ENCODE measurements at regions not wholly inside any gene's neighbourhood (a gene's known extent, or its start where the extent isn't known, plus 50 kb on each side); places are given as distances from the start of the nearest gene placed in this dataset.
A peak's percentile ranks its signal among the peaks of the same experiment; 100 is the strongest.

GRCh38 chr10:78328592-78329404 lies 295.1 kb downstream of the RPS24 start:
- H3K27ac ChIP-seq: no peak overlapping the region
- no peak for TF ChIP-seq Cebpa-rat (IDR thresholded peaks at IDR 0.05)
- H3K4me3 ChIP-seq: no peak overlapping the region
- no peaks in the 10 kb centered on the region for H3K4me1 ChIP-seq
- no peak overlapping the region for H3K9ac ChIP-seq
- H3K9me3 ChIP-seq (replicated peaks in 1 of 11): peaks cover 29 to 39% (median 33%) of the 10 kb centered on the region in 11 experiments
- no peaks in the 10 kb centered on the region for H4K20me1 ChIP-seq
- no peaks in the 10 kb centered on the region; a peak in 1 of 22 replicates for H3K36me3 ChIP-seq
- no peaks in the 10 kb centered on the region for H3K27me3 ChIP-seq
- H3K4me2 ChIP-seq: no peak overlapping the region

- Histone ChIP-seq H3K9me3 (replicated peaks in 1 of 11) (peaks cover 24 to 32% (median 27%) of the 10 kb centered on the region in 11 experiments), H3K4me1 (peaks cover 0 to under 1% (median 0%) of the 10 kb centered on the region in 10 experiments; a peak in 1 of 20 replicates)
These were observed 297.2 kb downstream of the RPS24 start for GRCh38 chr10:78330884-78331283.

GRCh38 chr10:78331391-78331922 lies 297.8 kb downstream of the RPS24 start:
- TF ChIP-seq Cebpa-rat (IDR thresholded peaks at IDR 0.05): no peak
- H3K9me3 ChIP-seq (replicated peaks in 1 of 11): peaks cover 18 to 26% (median 21%) of the 10 kb centered on the region in 11 experiments
- no peak overlapping the region for H3K9ac ChIP-seq
- no peaks in the 10 kb centered on the region; a peak in 1 of 22 replicates for H3K36me3 ChIP-seq
- peaks cover 0 to 6% (median 3%) of the 10 kb centered on the region in 10 experiments; a peak in 8 of 20 replicates for H3K4me1 ChIP-seq
- H3K27ac ChIP-seq: no peak overlapping the region
- no peaks in the 10 kb centered on the region for H4K20me1 ChIP-seq
- H3K4me3 ChIP-seq: no peak overlapping the region
- no peak overlapping the region for H3K4me2 ChIP-seq
- H3K27me3 ChIP-seq: no peaks in the 10 kb centered on the region

More at GRCh38 chr10:78330884-78331283, 297.2 kb downstream of the RPS24 start:
- Histone ChIP-seq H3K4me3 (no peak overlapping the region), H3K36me3 (no peaks in the 10 kb centered on the region; a peak in 1 of 22 replicates), H3K9ac (no peak overlapping the region), H3K27ac (no peak overlapping the region), H3K4me2 (no peak overlapping the region), H3K27me3 (no peaks in the 10 kb centered on the region), H4K20me1 (no peaks in the 10 kb centered on the region)
- no peak for TF ChIP-seq Cebpa-rat (IDR thresholded peaks at IDR 0.05)

- Histone ChIP-seq H3K4me2 (no peak overlapping the region), H3K36me3 (no peaks in the 10 kb centered on the region; a peak in 1 of 22 replicates), H3K4me1 (peaks cover 0 to 10% (median 5%) of the 10 kb centered on the region in 10 experiments; a peak in 8 of 20 replicates), H3K27ac (no peak overlapping the region), H3K27me3 (no peaks in the 10 kb centered on the region), H3K4me3 (no peak overlapping the region), H3K9me3 (replicated peaks in 1 of 11) (peaks cover 13 to 20% (median 16%) of the 10 kb centered on the region in 11 experiments), H3K9ac (no peak overlapping the region), H4K20me1 (no peaks in the 10 kb centered on the region)
- no peak for TF ChIP-seq Cebpa-rat (IDR thresholded peaks at IDR 0.05)
These were observed 298.3 kb downstream of the RPS24 start for GRCh38 chr10:78332012-78332411.

GRCh38 chr10:78332657-78333056 lies 299.0 kb downstream of the RPS24 start:
- peaks cover 6 to 14% (median 9%) of the 10 kb centered on the region in 11 experiments for H3K9me3 ChIP-seq (replicated peaks in 1 of 11)
- no peaks in the 10 kb centered on the region; a peak in 1 of 22 replicates for H3K36me3 ChIP-seq
- H3K4me3 ChIP-seq: no peak overlapping the region
- no peak overlapping the region for H3K9ac ChIP-seq
- H3K4me1 ChIP-seq: peaks cover 0 to 10% (median 5%) of the 10 kb centered on the region in 10 experiments; a peak in 8 of 20 replicates
- H3K4me2 ChIP-seq: no peak overlapping the region
- H3K27me3 ChIP-seq: no peaks in the 10 kb centered on the region
- no peak overlapping the region for H3K27ac ChIP-seq
- H4K20me1 ChIP-seq: no peaks in the 10 kb centered on the region
- TF ChIP-seq Cebpa-rat (IDR thresholded peaks at IDR 0.05): no peak

- Histone ChIP-seq H3K4me3 (no peak overlapping the region), H3K4me1 (peaks cover 0 to 10% (median 5%) of the 10 kb centered on the region in 10 experiments; a peak in 8 of 20 replicates), H3K36me3 (no peaks in the 10 kb centered on the region), H3K9me3 (replicated peaks in 1 of 11) (peaks cover 0 to 5% (median under 1%) of the 10 kb centered on the region in 11 experiments; a peak in 6 of 22 replicates), H3K4me2 (no peak overlapping the region), H3K27me3 (no peaks in the 10 kb centered on the region), H4K20me1 (no peaks in the 10 kb centered on the region), H3K9ac (no peak overlapping the region), H3K27ac (no peak overlapping the region)
- TF ChIP-seq Cebpa-rat (IDR thresholded peaks at IDR 0.05): no peak
These were observed 299.9 kb downstream of the RPS24 start for GRCh38 chr10:78333362-78334143.

- Histone ChIP-seq H3K9ac (no peak overlapping the region), H3K9me3 (replicated peaks in 1 of 11) (no peaks in the 10 kb centered on the region; a peak in 1 of 22 replicates), H3K4me2 (no peak overlapping the region), H3K27ac (no peak overlapping the region), H3K27me3 (no peaks in the 10 kb centered on the region), H3K4me1 (peaks cover 0 to 10% (median 5%) of the 10 kb centered on the region in 10 experiments; a peak in 8 of 20 replicates), H3K4me3 (no peak overlapping the region), H3K36me3 (no peaks in the 10 kb centered on the region), H4K20me1 (no peaks in the 10 kb centered on the region)
- no peak for TF ChIP-seq Cebpa-rat (IDR thresholded peaks at IDR 0.05)
These were observed 301.7 kb downstream of the RPS24 start for GRCh38 chr10:78335371-78335690.

GRCh38 chr10:78335691-78336401 lies 302.2 kb downstream of the RPS24 start:
- H4K20me1 ChIP-seq: no peaks in the 10 kb centered on the region
- H3K27me3 ChIP-seq: no peaks in the 10 kb centered on the region
- H3K4me2 ChIP-seq: peak overlapping the region in 4 of 11 experiments; percentile 5 to 36 (median 26); a peak in 2 of 22 replicates
- H3K4me3 ChIP-seq: no peak overlapping the region
- H3K9me3 ChIP-seq (replicated peaks in 1 of 11): no peaks in the 10 kb centered on the region; a peak in 1 of 22 replicates
- H3K9ac ChIP-seq: no peak overlapping the region
- no peak overlapping the region for H3K27ac ChIP-seq
- H3K4me1 ChIP-seq: peaks cover 0 to 10% (median 5%) of the 10 kb centered on the region in 10 experiments; a peak in 8 of 20 replicates
- no peak for TF ChIP-seq Cebpa-rat (IDR thresholded peaks at IDR 0.05)
- H3K36me3 ChIP-seq: no peaks in the 10 kb centered on the region

All from BLaER1 treated with 17β-estradiol and CSF1 and Interleukin-3, amounts not matched to agents 10 nM and 100 nM (cell line).